GM12865 (cell line): ENCODE measurements at regions not wholly inside any gene's neighbourhood (a gene's known extent, or its start where the extent isn't known, plus 50 kb on each side); places are given as distances from the start of the nearest gene placed in this dataset.

ENCODE experiments used
- DNase-seq: peaks from one replicate; pipeline ENCODE4 v3.0.0; 2010; ENCODE audit warnings: low read depth
- H3K4me3 ChIP-seq: 2 replicates; pipeline ENCODE4 v1.5.1; 2011; ENCODE audit warnings: mild to moderate bottlenecking, low read depth, low read length, control low read depth
- CTCF ChIP-seq: IDR thresholded peaks from 2 replicates; pipeline ENCODE4 v1.5.1; 2011; ENCODE audit warnings: low read length, control low read depth, low read depth, inconsistent platforms; ENCODE audit not compliant: insufficient read depth; ENCODE audit errors: missing control alignments

GRCh38 chr14:79960288-79960687 is 251.0 kb downstream of the DIO2 start:
- TF ChIP-seq CTCF, result no peak
- no peak overlapping the region for H3K4me3 ChIP-seq
- DNase-seq, result no peak

- H3K4me3 ChIP-seq, result no peak overlapping the region
- DNase-seq, result no peak
- no peak for TF ChIP-seq CTCF
These were observed 259.7 kb downstream of the DIO2 start for GRCh38 chr14:79951572-79951971.

GRCh38 chr14:79949906-79950305 is 261.4 kb downstream of the DIO2 start:
- no peak overlapping the region for H3K4me3 ChIP-seq
- no peak for TF ChIP-seq CTCF
- no peak for DNase-seq

GRCh38 chr14:79947440-79948054 is 263.8 kb downstream of the DIO2 start:
- DNase-seq, result no peak
- no peak overlapping the region for H3K4me3 ChIP-seq
- TF ChIP-seq CTCF, result no peak

GRCh38 chr14:79939235-79939634 is 272.1 kb downstream of the DIO2 start:
- no peak for DNase-seq
- no peak overlapping the region for H3K4me3 ChIP-seq
- TF ChIP-seq CTCF, result no peak

- DNase-seq, result no peak
- no peak overlapping the region for H3K4me3 ChIP-seq
- TF ChIP-seq CTCF, result no peak
These were observed 273.1 kb downstream of the DIO2 start for GRCh38 chr14:79938185-79938584.

GRCh38 chr14:79937433-79937832 is 273.9 kb downstream of the DIO2 start:
- no peak for DNase-seq
- TF ChIP-seq CTCF, result no peak

More at GRCh38 chr14:79937433-79937832, 273.9 kb downstream of the DIO2 start:
- H3K4me3 ChIP-seq, result no peak overlapping the region
